Endodermal cell (in vitro differentiated cells): ENCODE measurements at regions not wholly inside any gene's neighbourhood (a gene's known extent, or its start where the extent isn't known, plus 50 kb on each side); places are given as distances from the start of the nearest gene placed in this dataset.

Experiments used
- DNase-seq: peaks from one replicate; pipeline ENCODE4 v3.0.0-alpha.2; 2017
- H3K27ac ChIP-seq: 2 replicates; pipeline ENCODE4 v1.5.1; 2013; ENCODE audit warnings: mild to moderate bottlenecking, low read depth, low read length, moderate library complexity
- H3K27me3 ChIP-seq: 2 replicates; pipeline ENCODE4 v1.6.1; 2013; ENCODE audit warnings: mild to moderate bottlenecking, low read length, moderate library complexity; ENCODE audit not compliant: insufficient read depth, control insufficient read depth, poor library complexity, severe bottlenecking
- H3K36me3 ChIP-seq: 2 replicates; pipeline ENCODE4 v1.7.0; 2013; ENCODE audit warnings: mild to moderate bottlenecking, low read length, moderate library complexity; ENCODE audit not compliant: control insufficient read depth, insufficient read depth
- H3K4me1 ChIP-seq: one replicate; pipeline ENCODE4 v1.7.0; 2013; ENCODE audit warnings: low read length; ENCODE audit not compliant: control insufficient read depth, insufficient read depth
- H3K4me3 ChIP-seq: 2 replicates; pipeline ENCODE4 v1.5.1; 2013; ENCODE audit warnings: mild to moderate bottlenecking, low read length, moderate library complexity
- H3K9ac ChIP-seq: 2 replicates; pipeline ENCODE4 v1.6.1; 2013; ENCODE audit warnings: mild to moderate bottlenecking, low read length, moderate library complexity; ENCODE audit not compliant: poor library complexity, severe bottlenecking; ENCODE audit errors: extremely low read depth
- H3K9me3 ChIP-seq: 2 replicates; pipeline ENCODE4 v1.6.1; 2013; ENCODE audit warnings: mild to moderate bottlenecking, low read length, moderate library complexity; ENCODE audit not compliant: control insufficient read depth
- H3K27ac Mint-ChIP-seq: 2 replicates; pipeline ENCODE4 v1.8.0; 2020; ENCODE audit warnings: mixed read lengths
- H3K27me3 Mint-ChIP-seq: 2 replicates; pipeline ENCODE4 v1.8.0; 2021; ENCODE audit warnings: mild to moderate bottlenecking, mixed read lengths; ENCODE audit not compliant: insufficient read depth
- H3K36me3 Mint-ChIP-seq: 2 replicates; pipeline ENCODE4 v1.8.0; 2020; ENCODE audit warnings: low read depth, mixed read lengths
- H3K4me1 Mint-ChIP-seq: 2 replicates; pipeline ENCODE4 v1.8.0; 2020; ENCODE audit warnings: mixed read lengths
- H3K4me3 Mint-ChIP-seq: 2 replicates; pipeline ENCODE4 v1.8.0; 2020; ENCODE audit warnings: mild to moderate bottlenecking, moderate library complexity, mixed read lengths
- H3K9me3 Mint-ChIP-seq: 2 replicates; pipeline ENCODE4 v1.8.0; 2020; ENCODE audit warnings: mild to moderate bottlenecking, mixed read lengths
- WGBS, 2 experiments: methylation state at CpG; one replicate each; pipeline versions ENCODE4 v1.1.5 to v1.1.7; 2013; ENCODE audit warnings: missing lambda C conversion rate in 2 of 2, mixed read lengths in 1 of 2; ENCODE audit not compliant: insufficient coverage in 1 of 2, insufficient read length in 1 of 2; 5-methylcytosine and 5-hydroxymethylcytosine counted together
- TF ChIP-seq, protein P1 (sequence below): fragments of 200-600 bp; sonication (generic); conservative IDR thresholded peaks from 2 replicates; pipeline ENCODE4 v1.5.0; 2021; ENCODE audit warnings: antibody characterized with exemption, mild to moderate bottlenecking

DNA sequence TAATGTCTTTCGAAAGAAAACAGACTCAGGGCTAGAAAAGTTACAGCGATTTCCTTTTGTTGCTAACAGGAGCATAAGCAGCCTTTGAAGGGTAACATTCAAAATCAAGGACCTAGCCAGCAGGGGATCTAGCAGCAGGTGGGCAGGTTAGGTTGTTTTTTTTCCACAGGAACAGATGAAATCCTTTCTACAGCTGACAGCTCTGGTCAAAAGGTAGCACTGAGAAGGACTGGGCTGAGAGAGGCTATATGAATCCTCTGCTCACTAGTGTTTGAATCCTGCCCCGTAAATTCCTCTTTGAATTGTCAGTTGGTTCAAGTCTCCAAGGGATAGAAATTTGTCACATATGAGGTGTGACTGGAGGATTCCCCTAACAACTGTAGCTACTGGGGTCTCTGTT is 188.2 kb downstream of the SH2D1A start:
- Histone ChIP-seq H3K36me3 (no peaks in the 10 kb centered on the region), H3K27ac (no peak overlapping the region), H3K27me3 (no peaks in the 10 kb centered on the region), H3K9me3 (no peaks in the 10 kb centered on the region), H3K9ac (no peak overlapping the region), H3K4me1 (no peaks in the 10 kb centered on the region), H3K4me3 (no peak overlapping the region)
- peak; percentile 69 for DNase-seq
- H3K4me3 Mint-ChIP-seq = peak overlapping the region; percentile 27
- TF ChIP-seq, protein P1, sequence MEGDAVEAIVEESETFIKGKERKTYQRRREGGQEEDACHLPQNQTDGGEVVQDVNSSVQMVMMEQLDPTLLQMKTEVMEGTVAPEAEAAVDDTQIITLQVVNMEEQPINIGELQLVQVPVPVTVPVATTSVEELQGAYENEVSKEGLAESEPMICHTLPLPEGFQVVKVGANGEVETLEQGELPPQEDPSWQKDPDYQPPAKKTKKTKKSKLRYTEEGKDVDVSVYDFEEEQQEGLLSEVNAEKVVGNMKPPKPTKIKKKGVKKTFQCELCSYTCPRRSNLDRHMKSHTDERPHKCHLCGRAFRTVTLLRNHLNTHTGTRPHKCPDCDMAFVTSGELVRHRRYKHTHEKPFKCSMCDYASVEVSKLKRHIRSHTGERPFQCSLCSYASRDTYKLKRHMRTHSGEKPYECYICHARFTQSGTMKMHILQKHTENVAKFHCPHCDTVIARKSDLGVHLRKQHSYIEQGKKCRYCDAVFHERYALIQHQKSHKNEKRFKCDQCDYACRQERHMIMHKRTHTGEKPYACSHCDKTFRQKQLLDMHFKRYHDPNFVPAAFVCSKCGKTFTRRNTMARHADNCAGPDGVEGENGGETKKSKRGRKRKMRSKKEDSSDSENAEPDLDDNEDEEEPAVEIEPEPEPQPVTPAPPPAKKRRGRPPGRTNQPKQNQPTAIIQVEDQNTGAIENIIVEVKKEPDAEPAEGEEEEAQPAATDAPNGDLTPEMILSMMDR = no peak
- H3K36me3 Mint-ChIP-seq = no peaks in the 10 kb centered on the region
- no peaks in the 10 kb centered on the region for H3K27me3 Mint-ChIP-seq
- no peaks in the 10 kb centered on the region for H3K9me3 Mint-ChIP-seq
- H3K4me1 Mint-ChIP-seq = peaks cover 62% of the 10 kb centered on the region
- WGBS, 2 experiments = 25 to 33% methylated on average over 2 to 3 of the region's 3 CpGs
- peak overlapping the region; percentile 70 for H3K27ac Mint-ChIP-seq

DNA sequence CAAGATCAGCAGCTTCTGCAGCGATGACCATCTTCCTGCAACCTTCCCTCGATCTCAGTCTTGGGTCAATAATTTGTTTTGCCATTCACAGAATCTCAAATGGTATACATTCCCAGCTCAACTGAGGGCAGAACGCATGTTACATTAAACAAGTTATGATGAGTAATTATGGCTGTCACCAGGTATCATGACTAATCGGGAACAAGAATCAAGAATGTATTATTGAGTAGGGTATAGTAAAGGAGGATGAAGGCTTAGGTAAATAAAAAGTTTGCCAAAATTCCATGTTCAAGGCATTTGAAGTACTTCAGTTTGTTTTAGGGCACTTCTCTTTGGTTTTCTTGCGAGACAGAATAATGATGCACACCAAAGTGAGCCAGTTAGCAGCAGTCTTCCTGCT is 194.1 kb downstream of the SH2D1A start:
- Histone ChIP-seq H3K9ac (no peak overlapping the region), H3K27ac (no peak overlapping the region), H3K36me3 (no peaks in the 10 kb centered on the region), H3K27me3 (no peaks in the 10 kb centered on the region), H3K4me3 (no peak overlapping the region), H3K4me1 (no peaks in the 10 kb centered on the region), H3K9me3 (no peaks in the 10 kb centered on the region)
- H3K9me3 Mint-ChIP-seq = no peaks in the 10 kb centered on the region
- DNase-seq = no peak
- H3K27ac Mint-ChIP-seq = no peak overlapping the region
- no peak overlapping the region for H3K4me3 Mint-ChIP-seq
- WGBS, 2 experiments = 95 to 100% methylated on average over 2 to 5 of the region's 5 CpGs
- no peaks in the 10 kb centered on the region for H3K27me3 Mint-ChIP-seq
- no peaks in the 10 kb centered on the region for H3K36me3 Mint-ChIP-seq
- TF ChIP-seq, protein P1 = no peak
- H3K4me1 Mint-ChIP-seq = peaks cover 21% of the 10 kb centered on the region

DNA sequence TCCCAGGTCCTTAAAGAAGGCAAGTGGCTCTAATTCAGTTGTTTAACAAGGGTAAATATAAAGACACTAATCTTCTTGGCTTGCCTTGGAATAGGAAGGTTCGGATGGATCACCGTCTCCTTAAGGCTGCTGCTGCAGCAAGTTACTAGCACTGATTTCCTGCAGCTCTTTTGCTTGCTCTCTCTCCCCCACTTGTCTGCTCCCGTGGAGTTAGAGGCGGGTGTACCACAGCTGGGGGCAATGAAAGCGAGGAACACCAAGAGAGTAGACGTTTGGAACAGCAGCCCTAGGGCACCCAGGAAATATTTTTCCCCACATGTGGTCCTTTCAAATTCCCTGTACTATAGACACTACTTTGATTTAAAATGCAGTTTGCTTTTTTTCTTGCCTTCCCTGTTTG is 202.2 kb downstream of the SH2D1A start:
- H3K27ac Mint-ChIP-seq = peak overlapping the region; percentile 9
- H3K27me3 Mint-ChIP-seq = no peaks in the 10 kb centered on the region
- Histone ChIP-seq H3K9me3 (no peaks in the 10 kb centered on the region), H3K4me1 (no peaks in the 10 kb centered on the region), H3K27ac (no peak overlapping the region), H3K9ac (no peak overlapping the region), H3K27me3 (no peaks in the 10 kb centered on the region), H3K36me3 (no peaks in the 10 kb centered on the region), H3K4me3 (peak overlapping the region; percentile 60)
- H3K4me1 Mint-ChIP-seq = peaks cover 32% of the 10 kb centered on the region
- peak; percentile 44 for DNase-seq
- WGBS, 2 experiments = 32 to 43% methylated on average over 2 to 6 of the region's 6 CpGs
- H3K36me3 Mint-ChIP-seq = no peaks in the 10 kb centered on the region
- H3K4me3 Mint-ChIP-seq = peak overlapping the region; percentile 35
- H3K9me3 Mint-ChIP-seq = no peaks in the 10 kb centered on the region
- TF ChIP-seq, protein P1 = no peak
